ENCODE measurements at regions not wholly inside any gene's neighbourhood (a gene's known extent, or its start where the extent isn't known, plus 50 kb on each side); places are given as distances from the start of the nearest gene placed in this dataset.

DNA sequence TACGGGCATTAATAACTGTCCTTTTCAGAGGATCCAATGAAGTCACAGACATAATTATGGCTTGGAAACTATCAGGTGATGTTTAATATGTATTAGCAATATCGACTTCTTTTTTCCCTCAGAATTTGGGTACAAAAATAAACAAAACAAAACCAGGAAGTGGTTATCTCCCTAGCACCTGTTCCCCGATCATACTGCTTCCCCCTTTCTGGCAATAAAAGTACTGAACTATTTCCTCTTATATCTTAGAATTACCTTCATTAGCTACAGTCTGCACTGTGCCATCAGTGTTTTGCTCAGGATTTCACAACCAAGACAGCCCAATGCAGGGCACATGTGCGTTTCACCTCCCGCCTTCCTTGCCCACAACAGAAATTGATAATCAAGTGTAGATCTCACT lies 216.9 kb upstream of the BTBD3 start:
- DNase-seq (ENCODE audit: low spot score): no peak
- no peak for FAIRE-seq

DNA sequence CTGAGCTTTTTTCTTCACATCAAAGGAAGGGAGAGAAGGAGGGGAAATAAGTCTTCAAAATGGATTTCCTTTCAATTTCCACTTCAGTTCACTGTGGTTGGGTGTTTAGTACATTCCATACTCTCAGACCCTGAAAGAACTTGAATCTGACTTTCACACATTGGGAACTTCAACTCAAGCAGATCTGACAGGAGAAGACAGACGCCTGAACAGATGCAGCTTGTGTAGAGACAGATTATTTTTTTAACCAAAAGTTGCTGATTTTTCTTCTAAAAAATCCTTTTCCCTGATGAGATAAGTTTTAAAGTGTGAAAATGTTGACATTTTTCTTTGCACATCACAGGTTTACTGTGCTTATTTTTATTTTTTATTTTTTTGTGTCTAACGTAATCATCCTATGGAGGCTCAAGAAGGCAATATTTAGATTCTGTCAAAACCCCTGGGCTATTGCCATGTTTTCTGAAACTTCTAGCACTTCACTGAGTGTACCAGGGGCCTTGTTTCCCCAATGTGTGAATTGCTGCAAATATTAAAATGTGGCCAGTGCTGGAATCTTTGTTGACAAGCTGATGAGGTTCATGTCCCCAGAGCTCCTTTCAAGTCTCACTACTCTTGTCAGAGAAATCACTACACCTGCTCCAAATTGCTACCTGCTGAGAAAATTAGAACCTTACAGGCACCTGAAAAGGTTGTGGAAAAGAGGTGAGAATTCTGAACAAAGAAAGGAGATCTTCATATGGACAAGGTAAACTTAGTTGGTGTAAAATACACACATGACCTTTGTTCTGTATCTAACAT lies 214.8 kb upstream of the BTBD3 start:
- no peak for DNase-seq (ENCODE audit: low spot score)
- FAIRE-seq: no peak

DNA sequence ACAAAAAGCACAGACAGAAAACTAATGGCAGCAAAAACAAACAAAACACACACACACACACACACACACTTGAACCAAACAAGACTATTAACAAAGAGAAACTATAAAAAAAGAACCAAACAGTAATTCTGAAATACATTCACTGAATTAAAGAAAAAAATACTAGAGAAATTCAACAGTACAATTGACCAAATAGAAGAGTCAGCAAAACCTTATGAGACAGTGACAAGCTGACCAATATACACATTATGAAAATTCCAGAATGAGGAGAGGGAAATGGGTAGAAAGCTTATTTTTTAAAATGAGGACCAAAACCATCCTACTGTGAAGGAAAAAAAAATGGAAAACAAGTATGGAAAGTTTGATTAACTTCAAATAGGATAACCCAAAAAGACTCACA lies 212.2 kb upstream of the BTBD3 start:
- FAIRE-seq: no peak

DNA sequence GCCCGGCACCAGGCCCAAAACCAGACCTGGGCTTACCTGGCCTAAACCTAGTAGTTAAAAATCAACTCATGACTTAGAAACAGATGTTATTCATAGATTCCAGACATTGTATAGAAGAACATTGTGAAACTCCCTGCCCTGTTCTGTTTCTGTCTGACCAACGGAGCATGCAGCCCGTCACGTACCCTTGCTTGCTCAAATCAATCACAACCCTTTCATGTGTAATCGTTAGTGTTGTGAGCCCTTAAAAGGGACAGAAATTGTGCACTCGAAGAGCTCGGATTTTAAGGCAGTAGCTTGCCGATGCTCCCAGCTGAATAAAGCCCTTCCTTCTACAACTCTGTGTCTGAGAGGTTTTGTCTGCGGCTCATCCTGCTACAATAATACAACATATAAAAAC lies 209.5 kb upstream of the BTBD3 start:
- peak; percentile 40 for DNase-seq (ENCODE audit: low spot score)
- FAIRE-seq: peak; percentile 57

More for the DNA sequence above, 212.2 kb upstream of the BTBD3 start:
- DNase-seq (ENCODE audit: low spot score): no peak

DNA sequence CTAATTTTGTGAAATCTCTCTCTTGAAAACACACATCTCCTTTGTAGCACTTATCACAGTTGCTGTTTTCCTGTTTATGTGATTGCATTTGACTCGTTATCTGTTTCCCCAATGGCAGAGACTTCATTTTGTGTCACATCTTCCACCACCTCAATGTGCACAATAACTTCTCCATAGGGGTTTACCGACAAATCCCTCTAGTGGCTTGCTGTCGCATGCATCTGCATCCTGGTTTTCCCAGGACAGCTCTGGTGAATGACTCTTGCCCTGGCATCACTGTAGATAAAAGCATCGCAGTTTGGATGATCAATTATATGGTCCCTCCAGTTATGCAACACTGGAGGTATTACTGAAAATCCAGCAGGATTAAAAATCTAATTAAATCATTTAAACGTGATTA lies 206.5 kb upstream of the BTBD3 start:
- DNase-seq (ENCODE audit: low spot score): no peak
- FAIRE-seq: no peak

DNA sequence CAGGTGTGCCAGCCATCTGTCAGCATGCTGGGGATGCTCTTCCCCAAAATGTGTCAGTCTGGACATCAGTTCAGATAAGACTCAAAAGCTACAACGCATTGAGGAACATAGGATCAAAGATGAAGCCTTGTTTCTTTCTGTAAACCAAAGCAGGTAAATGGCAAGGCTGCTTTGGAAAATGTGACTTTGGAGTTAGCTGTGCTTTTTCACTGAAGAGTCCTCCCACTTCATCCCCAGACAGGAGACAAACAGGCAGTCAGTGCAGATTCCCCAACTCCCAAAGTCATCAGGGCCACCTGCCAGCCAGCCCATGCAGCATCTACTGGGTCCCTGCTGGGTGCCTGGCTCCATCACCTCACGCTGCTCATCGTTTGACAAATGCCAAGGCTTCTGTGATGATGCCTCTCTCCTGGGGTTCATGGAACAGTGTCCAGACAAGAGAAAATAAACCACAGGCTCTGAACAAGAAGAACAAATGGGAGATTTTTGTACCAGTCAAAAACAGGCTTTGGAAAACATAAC lies 205.0 kb upstream of the BTBD3 start:
- no peak for FAIRE-seq
- no peak for DNase-seq (ENCODE audit: low spot score)

DNA sequence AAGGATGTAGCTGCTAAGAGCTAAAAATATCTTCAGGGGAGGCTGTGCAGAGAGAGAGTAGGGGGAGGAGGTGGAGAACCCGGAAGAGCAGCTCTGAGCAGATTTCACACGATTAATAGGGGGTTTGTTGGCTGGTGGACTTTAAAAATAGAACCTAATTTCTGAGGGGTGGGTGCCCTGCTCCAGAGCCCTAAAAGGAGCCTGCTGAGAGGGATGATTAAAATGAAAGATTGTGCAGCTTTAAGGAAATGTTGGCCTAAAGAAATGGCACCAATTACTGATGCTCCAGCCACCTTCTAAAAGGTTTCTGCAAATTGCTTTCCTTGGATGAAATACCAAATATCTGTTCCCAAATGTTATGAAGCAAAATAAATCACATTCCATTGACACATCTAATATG lies 202.8 kb upstream of the BTBD3 start:
- no peak for DNase-seq (ENCODE audit: low spot score)
- FAIRE-seq: no peak

DNA sequence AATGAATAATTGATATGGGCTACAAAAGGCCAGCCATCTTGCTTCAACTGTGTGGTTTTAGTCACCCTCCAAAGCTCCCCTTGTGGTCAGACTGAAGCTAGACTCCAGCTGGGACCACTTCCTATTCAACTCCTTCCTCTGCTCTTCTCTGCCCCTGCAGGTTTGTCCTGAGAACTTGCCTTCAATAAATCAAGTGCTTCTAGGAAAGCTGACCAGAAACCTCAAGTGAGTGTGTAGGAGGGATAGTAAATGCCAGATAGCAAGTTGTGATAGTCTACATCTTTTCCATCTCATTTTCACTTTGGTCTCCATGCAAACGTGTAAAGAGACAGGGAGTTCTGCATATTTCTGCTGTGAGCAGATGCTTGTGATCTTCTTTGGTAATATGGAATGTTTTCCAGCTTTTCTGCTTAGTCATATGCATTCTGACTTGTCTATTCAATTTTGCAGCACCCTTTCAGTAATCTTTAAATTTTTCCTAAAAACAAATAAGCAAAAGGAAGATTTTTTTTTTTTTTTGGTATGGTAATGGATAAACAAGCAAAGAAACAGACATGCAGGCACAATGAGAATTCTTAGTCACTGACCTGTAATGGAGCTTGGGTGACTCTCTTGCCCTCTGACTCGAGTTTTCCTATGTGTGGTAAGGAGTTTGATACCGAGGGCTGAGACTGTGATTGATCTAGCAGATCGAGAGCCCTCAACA lies 201.3 kb upstream of the BTBD3 start:
- DNase-seq (ENCODE audit: low spot score) (peak; percentile 76), FAIRE-seq (peak; percentile 80)

DNA sequence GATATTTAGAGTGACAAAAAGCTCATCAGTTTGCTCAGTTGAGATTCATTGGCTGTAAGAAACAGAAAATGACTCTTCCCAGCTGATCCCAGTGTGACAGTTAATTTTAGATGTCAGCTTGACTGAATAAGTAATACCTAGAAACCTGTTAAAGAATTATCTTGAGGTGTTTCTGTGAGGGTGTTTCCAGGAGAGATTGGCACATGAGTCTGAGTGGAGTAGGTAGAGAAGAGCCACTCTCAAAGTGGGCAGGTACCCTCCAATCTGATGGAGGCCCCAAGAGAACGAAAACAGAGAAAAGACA lies 200.8 kb upstream of the BTBD3 start:
- FAIRE-seq: no peak
- DNase-seq (ENCODE audit: low spot score): no peak

DNA sequence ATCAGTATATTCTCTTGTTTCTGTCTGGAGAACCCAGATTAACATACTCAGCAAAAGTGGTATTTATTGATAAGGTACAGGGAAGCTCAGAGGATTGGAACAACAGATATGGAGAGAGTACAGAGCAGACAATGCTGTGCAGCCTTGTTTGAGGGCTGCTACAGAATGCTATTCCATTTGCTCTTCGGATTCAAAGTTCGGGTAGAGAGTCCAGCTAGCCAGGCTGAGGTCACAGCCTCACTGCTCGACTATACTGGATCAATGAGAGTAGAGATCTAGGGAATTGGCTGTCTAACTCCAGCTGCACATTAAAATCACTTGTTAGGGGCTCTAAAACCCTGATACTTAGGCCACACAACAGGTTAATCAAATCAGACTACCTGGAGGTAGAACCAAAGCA lies 200.1 kb upstream of the BTBD3 start:
- DNase-seq (ENCODE audit: low spot score): no peak
- FAIRE-seq: no peak

DNA sequence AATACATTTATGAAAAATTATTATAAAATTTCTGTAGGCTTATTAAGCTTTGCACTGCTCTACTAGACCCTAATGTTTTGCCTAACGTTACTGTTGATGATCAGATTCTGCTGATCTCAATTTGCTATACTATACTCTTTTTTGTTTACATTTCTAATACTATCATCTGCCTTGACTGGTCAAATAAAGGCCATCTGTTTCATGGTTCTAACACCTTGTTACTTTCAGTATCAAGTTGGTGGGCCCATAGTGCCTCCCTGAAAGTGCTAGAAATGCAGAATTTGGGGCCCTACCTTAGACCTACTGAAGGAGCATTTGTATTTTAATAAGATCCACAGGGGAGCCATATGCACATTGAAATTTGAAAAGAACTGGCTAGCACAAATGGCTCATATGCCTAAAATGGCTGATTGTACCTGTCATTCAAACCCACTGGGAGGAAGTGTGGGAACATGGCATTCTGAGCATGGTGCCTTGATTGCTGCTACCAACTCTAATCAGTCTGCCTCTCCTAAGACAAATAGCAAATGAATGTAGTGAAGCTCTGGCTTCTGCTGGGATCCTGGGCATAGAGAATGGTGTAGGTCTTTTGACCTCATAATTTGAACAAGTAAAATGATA lies 199.1 kb upstream of the BTBD3 start:
- DNase-seq (ENCODE audit: low spot score): no peak
- no peak for FAIRE-seq

DNA sequence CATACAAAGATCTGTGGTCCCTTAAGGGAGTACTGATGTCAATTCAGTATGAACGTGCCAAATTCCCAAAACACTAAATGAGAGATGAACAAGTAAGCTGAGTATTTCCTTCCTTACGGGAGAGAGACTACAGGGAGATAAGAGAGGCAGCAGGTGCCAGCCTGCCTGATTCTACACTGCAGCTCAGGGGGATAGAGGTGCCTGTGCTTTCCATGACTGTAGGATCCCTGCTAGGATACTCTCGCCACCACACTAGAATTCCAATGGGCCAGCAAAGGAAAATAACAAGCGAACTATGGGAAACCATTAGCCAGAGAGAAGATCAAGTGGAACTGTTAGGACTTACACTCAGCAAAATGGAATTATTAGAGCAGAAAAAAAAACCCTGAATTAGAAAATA lies 198.5 kb upstream of the BTBD3 start:
- DNase-seq (ENCODE audit: low spot score) (no peak), FAIRE-seq (no peak)

DNA sequence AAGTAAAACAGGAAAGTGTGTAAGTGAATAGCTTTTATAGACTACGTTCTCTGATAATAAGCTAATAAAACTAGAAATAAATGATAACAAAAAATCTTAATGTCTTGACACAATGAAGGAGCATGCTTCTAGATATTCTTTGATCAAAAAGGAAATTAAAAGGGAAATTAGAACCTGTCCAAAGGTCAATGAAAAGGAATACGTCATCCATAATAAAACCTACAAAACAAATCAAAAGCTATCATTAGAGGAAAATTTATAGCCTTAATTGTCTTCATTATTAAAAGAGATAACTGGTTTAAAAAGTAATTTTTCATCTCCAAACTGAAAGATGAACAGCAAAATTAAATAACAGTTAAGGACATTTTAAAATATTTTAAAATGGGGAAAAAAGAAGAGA lies 196.3 kb upstream of the BTBD3 start:
- DNase-seq (ENCODE audit: low spot score) (no peak), FAIRE-seq (no peak)

DNA sequence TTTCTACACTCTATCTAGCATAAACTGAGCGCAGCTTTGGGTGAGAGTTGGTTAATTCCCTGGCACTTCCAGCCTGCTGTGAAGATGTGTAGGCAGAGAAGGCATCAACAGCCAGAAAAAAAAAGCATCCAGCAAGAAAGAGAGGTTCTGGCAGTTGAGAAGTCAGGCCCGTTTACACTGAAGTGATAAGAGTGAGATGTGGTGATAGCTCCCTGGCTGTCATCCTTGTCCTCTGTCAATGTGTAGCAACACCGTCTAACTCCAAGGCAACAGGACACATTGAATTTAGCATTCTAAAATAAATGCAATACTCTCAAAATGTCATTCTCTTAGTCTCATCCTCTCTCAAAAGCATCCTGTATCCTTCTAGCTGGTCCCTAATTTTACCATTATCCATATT lies 193.6 kb upstream of the BTBD3 start:
- no peak for DNase-seq (ENCODE audit: low spot score)

DNA sequence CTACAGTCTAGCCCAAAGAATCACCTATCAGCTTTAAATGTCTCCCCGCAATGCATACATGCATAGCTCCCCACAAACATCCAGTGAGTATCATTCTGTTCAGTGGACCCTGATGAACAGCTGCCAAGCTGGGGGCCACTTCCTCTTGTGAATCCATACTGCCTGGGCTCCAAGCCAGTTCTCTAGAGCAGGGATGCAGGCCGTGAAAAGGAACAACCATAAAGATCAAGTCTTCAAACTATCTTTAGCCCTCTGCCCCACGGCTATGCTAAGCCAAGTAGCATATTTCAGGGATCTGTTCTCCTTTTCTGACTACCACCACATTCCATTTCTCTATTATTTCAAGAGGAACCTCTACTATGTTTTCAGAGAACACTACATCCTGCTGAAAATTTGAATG lies 191.7 kb upstream of the BTBD3 start:
- FAIRE-seq: no peak
- no peak for DNase-seq (ENCODE audit: low spot score)

More for the DNA sequence above, 193.6 kb upstream of the BTBD3 start:
- no peak for FAIRE-seq

DNA sequence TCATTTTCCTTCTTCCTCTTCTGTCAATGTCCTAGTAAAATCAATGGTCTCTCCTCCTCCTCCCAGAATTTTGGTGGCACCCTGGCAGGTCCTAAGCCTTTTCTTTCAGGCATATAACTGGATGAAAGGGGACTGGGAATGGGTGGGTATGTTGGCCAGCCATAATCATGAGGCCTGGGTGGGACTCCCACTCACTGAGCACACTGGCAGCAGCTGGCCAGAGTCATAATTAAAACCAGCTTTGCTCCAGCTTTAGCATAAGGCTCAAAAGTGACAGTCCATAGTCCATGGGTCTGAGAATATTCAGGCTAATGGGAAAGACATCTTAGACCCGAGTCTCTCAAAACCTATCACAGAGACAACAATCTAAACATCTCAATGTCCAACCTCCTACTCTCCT lies 190.0 kb upstream of the BTBD3 start:
- DNase-seq (ENCODE audit: low spot score) (no peak), FAIRE-seq (no peak)

DNA sequence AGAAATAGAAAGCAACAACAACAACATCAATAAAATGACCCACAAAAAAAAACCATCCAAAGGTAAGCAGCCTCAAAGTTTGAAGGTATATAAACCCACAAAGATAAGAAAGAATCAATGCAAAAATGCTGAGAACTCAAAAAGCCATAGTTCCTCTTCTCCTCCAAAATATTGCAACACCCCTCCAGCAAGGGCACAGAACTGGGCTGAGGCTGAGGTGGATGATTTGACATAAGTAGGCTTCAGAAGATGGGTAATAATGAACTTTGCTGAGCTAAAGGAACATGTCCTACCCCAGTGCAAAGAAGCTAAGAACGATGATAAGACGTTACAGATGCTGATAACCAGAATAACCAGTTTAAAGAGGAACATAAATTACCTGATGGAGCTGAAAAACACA lies 188.8 kb upstream of the BTBD3 start:
- DNase-seq (ENCODE audit: low spot score): no peak
- FAIRE-seq: no peak

DNA sequence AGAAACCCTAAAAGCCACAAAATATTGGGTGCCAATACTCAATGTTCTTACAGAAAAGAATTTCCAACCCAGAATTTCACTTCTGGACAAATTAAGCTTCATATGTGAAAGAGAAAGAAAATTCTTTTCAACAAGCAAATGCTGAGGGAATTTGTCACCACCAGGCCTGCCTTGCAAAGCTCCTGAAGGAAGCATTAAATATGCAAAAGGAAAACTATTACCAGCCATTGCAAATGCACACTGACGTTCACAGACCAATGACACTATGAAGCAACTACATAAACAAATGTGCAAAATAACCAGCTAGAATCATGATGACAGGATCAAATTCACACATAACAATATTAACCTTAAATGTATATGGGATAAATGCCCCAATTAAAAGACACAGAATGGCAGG lies 187.9 kb upstream of the BTBD3 start:
- no peak for DNase-seq (ENCODE audit: low spot score)
- FAIRE-seq: no peak

DNA sequence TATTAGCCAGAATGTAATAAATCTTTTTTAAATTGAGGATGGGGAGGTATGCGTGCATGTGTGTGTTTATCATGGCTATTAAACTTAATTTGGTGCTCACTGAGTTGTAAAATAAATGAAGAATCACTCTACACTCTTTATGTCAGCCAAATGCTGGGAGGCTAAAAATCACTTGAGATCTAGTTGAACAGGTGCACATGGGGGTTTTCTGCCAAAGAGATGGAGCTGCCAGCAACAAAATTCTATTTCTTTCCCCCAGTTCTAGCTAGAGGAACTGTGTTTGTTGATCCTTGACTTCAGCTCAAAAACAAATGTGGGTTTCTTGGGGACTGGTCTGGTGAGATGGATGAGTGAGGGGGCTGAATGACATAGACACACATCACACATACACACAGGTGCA lies 183.3 kb upstream of the BTBD3 start:
- no peak for DNase-seq (ENCODE audit: low spot score)
- no peak for FAIRE-seq

DNA sequence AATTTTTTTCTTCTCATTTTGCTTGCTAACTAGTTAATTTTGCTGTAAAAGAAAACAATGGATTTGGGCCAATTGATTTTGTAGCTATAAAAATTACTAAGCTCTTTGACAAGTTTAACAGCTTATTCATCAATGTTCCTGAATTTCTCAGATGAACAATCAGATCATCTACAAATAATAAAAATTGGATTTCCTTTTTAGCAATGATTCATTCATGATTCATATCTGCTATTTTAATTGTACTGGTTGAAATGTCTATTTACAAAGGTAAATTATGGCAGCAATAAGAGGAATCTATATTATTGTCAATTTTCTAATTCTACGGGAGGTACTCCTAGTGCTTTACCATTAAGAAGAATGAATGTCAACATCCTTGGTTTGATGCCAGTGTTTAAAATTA lies 178.8 kb upstream of the BTBD3 start:
- no peak for FAIRE-seq
- DNase-seq (ENCODE audit: low spot score): no peak

DNA sequence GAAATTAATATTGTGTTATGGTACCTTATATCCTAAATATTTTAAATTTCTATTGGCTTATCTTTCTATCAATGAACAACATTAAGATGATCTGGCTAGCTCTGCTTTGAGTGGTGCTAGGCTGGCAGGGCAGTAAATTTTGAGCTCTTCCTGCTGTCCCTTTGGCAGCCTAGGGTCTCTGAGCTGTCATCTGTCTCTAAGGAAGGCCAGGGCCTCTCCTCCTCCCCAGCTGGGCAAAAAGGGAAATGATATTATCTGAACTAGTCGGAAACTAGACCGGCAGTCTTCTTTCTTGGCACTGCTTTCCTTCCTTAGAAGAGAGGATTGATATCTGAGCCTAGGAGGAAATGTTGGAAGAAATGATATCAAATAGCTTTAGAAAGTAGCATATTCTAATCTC lies 176.7 kb upstream of the BTBD3 start:
- DNase-seq (ENCODE audit: low spot score): no peak
- no peak for FAIRE-seq

DNA sequence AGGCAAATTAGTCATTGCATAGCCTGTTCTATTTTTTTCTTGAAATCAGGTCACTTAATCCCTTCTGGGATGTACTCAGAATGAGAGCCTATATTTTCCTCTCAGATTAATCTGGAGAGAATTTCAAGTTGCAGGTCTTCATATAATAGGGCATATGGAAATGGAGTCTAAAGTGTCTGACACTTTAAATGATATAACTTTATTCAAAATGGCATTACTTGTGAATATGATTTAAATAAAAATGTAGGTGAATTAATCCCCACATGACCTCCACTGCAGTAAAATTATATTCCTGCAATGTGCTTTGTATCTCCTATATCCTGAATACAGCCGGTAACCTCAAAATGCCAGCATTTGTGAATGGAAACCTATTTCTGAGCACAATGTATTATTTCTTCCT lies 172.5 kb upstream of the BTBD3 start:
- no peak for FAIRE-seq
- no peak for DNase-seq (ENCODE audit: low spot score)

DNA sequence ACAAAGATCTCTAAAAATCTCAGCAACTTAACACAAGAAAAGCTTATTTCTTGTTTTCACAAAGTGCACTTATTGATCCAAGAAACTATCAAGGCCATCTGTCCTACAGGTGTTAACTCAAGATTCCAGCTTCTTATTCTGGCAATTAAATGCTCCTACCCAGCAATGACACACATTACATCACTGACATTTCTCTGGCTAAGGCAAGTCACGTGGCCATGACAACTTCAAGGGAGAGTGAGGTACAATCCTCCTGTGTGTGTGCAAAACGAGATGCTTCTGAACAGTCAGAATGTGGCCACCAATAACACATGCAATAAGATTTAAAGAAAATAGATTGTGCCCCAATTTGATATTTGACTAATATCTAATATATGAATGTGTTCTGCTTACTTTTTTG lies 169.3 kb upstream of the BTBD3 start:
- DNase-seq (ENCODE audit: low spot score) (no peak), FAIRE-seq (no peak)

Data from RCC 7860 (cell line).